Right ventricle myocardium superior (tissue), 1 donor: ENCODE measurements at regions not wholly inside any gene's neighbourhood (a gene's known extent, or its start where the extent isn't known, plus 50 kb on each side); places are given as distances from the start of the nearest gene placed in this dataset.

Experiments
- ATAC-seq: fragments of 200-7000 bp; cut with Tn5 transposase; one replicate; pipeline ENCODE4 v1.9.1; 2020; ENCODE audit warnings: mild to moderate bottlenecking; ENCODE audit not compliant: poor library complexity
- DNase-seq: peaks from one replicate; pipeline ENCODE4 v3.0.0-alpha.2; 2020
- intact Hi-C: fragments of 100-400 bp; cut with DNase I; formaldehyde crosslinking; loops from one replicate; pipeline ENCODE4 v1.11.2; 2022
- donor health status: DM: no; HTN: yes; CAD: no; lungs with severe emphysema.

- intact Hi-C loops: no loop called here
- no peak for DNase-seq
- no peak for ATAC-seq
These were observed 109.9 kb upstream of the DDX53 start for GRCh38 chrX:22889819-22890218.

- intact Hi-C loops: no loop called here
- ATAC-seq: no peak
- DNase-seq: no peak
These were observed 87.1 kb upstream of the DDX53 start for GRCh38 chrX:22912616-22913015.

GRCh38 chrX:22922961-22923360 lies 76.8 kb upstream of the DDX53 start:
- no peak for ATAC-seq
- DNase-seq: no peak
- intact Hi-C loops: no loop called here

DNA sequence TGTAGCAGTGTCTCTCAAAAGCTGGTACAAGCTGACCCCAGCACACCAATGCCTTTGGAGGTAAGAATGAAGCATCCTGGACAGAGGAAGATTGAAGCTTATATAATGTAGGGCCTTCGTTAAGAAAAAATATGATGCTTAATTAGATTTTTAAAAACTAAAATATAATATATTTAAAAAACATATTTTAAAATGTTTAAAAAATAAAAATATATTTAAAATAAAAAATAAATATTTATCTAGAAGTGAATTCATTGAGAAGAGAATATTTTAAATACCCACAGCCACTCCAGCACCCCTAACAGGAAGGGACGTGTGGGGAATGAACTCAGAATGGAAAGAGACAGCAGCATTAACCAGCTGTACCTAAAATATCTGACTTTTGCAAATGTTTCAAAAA lies 65.1 kb upstream of the DDX53 start:
- intact Hi-C loops: no loop called here
- ATAC-seq: no peak
- DNase-seq: no peak

DNA sequence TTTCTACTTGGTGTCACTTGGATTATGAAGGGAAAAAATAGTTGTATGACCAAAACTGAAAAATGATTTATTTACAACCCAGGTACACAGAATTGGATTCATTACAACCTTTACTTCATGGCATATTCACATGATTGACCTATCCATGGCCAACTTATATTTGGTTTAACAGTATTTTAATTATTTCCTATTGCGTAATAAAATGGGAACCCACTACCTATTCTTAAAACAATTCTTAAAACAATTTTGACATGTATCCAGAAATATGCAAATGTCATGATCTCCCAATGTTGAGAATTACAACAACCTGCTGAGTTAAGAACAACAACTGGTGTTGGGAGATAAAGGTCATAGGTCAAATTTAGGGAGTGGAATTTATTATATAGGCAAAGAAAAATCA lies 54.8 kb upstream of the DDX53 start:
- ATAC-seq: no peak
- no peak for DNase-seq
- intact Hi-C loops: no loop called here
